Activated effector memory CD4-positive, alpha-beta T cell treated with anti-CD3 and anti-CD28 coated beads, Interleukin-2, amount 50 U/mL, for 16 hours (primary cell): ENCODE measurements at regions not wholly inside any gene's neighbourhood (a gene's known extent, or its start where the extent isn't known, plus 50 kb on each side); places are given as distances from the start of the nearest gene placed in this dataset.
A peak's percentile ranks its signal among the peaks of the same experiment; 100 is the strongest.

ENCODE experiments used
- DNase-seq: peaks from one replicate; pipeline ENCODE4 v3.0.0-alpha.2; 2020

DNA sequence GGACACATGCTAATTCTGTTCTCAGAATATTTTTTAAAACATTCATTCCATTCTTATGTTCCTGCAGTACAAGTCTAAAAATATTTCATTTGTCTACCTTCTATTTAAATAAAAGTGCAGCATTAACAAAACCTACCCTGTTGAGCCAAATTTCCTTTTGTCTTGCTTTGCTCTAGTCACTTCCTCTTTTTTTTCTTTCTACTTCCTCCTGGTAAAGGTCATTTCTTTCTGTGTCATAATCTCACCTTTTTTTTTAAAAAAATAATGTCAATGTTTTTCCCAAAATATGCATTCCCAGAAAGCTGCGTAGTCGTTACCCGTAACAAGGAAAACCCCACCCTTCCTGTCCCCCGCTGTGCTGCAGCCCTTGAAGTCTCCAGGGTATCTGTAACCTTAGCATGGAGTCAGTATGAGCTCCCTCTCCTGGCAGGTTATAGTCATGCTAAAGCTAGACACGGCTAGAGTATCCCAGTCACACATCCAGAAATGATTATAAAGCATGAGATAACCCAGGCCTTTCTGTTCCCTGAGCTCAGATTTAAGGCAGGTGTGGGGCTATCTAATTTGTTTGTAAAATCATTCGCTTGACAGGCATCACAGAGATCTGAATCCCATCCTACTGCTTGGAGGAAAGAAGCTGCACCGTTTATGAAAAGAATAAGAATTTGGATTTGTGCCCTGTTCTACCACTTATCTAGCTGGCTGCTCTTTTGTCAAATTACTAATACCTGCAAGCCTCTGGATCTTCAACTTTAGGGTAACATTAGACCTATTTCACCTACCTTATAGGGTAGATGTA, 51.1 kb upstream of the EED start:
- DNase-seq, result peak; percentile 82

DNA sequence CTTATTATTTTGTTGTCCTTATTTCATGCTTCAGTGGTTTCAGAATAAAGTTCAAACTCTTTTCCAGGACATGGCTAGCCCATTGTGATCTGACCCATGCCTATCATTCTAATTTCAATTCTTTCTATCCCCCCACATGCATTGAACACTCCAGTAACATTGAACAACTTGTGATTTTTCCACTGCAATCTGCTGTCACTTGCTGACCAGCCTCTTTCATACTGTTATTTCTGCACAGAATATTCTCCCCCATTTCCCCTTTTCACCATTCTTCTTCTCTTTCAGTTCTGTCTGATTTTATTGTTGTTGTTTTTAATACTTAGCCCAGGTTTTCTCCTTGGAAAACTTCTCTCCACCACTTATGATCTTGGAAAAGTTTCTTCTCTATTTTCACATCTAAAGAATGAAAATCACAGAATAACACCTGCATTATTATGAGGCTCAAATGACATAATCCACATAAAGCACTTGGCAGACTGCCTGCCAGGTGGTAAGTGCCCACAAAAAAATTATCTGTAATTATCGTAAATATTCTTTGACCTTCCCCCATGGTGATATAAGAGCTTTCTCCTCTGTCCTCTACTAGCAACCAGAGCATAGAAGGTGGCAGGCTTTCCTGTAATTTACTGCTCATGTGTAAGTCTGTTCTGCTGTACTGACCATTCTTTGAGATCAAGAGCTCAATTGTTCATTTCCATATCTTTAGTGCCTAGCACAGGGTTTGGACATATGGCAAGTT, 51.9 kb upstream of the EED start:
- DNase-seq, result no peak

DNA sequence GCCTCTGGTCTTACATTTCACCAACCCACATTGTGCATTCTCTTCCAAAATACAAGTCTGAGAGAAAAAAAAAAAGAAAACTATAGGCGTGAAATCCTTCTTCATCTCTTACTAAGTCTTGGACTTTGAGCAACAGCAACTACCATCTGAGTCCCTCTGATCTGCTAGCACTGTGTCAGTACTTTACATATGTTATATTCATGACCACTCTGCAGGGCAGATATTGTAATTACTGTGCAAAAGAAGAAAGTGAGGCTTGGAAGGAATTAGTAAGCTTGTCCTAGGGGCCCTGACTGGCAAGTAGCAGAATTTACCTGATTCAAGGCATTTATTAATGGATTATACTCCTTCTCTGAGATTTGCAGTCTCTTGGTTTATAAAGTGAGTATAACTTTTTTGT, 52.7 kb upstream of the EED start:
- no peak for DNase-seq

DNA sequence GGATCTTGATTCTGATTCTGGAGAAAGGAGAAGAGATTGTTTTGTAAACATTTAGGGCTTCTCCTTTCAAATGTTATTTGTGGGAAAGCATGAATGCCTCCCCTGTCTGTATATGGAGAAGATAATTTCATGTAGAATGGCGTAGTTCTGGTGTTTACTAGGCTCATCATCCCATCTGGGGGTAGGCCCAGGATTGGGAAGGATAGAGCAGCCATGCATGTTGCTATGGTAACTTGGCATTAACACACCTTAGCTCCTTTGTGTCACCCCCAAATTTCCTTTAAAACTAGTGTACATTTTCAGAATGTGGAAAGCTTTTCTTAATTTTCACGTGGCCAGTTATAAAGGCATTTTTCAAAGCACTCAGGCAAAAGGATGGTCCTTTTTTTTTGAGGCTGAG, 57.5 kb upstream of the EED start:
- DNase-seq, result no peak

DNA sequence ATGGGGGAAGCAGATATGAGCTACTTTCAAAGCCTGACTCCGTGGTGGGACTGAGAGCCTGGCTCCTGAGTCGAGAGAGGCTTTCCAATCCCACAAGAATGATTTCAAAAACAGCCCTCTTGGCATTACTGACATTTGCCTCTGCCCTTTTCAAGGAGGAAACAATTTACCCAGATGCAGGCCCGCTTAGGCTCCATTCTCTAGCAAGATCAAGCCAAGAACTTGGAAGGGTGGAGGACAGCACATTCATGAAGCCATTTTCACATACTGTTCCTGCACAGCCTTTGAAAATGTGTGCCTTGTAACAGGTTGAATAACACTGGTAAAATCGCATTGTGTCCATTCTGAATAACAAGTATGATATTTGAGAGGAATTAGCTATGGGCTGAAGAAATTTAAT, 58.2 kb upstream of the EED start:
- DNase-seq, result no peak

DNA sequence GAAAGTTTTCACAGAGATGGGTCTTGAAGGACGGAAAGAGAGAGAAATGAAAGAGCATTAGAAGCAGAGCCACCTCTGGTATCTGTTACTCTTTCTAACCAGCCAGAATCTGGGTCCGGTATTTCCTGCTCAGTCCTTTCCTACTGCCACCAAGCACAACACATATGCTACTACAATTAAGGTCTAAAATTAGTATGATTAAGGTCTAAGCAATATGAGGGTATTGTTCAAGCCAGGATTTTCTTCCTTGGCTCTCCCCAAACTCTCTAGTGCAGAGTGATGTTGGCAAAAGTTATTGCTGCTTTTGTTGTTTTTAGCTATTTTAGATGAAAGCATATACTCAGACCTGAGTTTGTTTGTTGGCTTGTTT, 59.2 kb upstream of the EED start:
- DNase-seq, result no peak

DNA sequence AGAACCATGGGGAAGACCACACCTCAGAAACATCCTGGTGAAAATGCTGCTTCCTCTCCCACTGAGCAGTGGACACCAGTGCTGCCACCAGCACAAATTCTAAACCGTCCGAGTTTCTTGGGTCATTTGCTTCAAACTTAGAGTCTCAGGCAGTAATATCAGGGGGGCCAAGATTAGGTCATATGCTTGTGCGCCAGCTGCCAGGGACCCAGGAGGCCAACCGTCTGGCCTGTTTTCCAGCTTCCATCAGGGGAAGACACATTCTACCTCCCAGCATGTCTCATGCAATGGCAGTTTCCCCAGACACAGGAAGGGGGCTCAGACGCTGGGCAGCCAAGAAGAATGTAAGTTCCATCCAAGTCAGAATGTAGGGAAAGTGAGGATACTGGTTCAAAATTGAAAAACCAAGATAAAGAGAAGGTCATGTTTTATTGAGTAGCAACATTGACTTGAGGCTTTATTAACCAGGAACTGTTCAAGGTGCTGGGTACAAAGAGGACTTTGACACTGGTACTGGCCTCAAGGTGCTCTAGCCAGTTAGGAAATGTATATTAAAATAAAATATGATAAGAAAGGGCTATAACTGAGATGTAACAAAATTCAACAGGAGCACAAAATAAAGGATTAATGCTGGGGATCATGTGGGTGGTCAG, 59.7 kb upstream of the EED start:
- DNase-seq, result no peak

DNA sequence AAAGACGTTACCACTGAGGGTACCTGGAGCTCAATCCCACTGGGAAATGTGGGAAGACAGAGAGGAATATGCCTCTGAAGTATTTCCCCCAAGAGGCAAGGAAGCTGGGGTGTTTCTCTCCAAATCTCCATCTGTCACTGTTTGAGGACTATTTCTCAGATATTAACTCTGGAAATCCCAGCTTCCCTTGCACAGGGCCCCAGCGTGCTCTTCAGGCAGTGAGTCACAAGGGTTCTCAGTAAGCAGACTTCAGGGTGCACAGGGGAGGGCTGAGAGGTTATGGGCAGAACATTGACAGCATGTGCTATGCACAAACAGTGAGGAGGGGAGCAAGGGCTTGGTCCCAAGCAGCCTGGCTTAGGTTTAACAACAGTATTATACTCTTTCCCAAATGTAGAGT, 60.9 kb upstream of the EED start:
- peak; percentile 76 for DNase-seq

DNA sequence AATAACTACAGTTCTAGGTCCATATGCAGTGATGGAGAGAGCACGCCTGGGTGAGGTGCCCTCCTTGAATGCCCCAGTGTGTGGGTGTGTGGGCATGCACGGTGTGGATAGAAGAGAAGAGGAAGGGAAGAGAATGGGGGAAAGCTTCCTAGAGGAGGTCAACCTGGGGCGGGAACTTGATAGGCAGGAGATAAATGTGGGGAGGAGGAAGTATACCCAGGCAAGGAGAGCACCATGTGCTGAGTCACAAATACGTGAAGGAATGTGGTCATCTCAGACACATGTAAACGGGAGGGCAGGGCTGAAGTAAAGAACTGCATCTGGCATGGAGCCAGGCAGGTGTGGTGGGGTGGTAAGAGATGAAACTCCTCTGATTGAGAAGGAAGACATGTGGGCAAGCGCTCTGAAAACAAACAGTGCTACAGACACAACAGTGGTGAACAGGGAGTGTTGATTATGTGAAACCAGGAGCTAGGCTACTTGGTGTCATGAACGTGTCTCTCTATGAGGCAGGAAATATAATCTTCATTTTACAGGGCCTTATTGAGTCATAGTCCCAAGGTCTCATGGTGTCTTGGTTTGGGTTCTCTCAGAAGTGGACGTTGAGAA, 61.5 kb upstream of the EED start:
- DNase-seq, result peak; percentile 86

DNA sequence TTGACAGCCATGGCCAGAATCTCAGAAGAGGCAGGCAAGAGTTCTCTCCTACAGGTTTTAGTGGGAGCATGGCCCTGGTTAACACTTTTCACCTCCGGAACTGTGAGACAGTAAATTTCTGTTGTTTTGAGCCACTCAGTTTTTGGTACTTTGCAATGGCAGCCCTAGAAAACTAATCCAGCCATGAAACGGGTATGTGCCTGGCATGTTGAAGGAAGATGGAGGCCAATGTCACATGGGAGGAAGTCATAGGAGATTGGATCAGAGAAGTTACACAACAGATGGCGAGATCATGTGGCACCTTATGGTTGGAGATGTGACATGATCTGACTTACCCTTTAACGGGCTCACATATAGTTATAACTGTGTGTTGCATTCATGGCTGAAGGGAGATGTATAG, 63.2 kb upstream of the EED start:
- DNase-seq, result no peak

DNA sequence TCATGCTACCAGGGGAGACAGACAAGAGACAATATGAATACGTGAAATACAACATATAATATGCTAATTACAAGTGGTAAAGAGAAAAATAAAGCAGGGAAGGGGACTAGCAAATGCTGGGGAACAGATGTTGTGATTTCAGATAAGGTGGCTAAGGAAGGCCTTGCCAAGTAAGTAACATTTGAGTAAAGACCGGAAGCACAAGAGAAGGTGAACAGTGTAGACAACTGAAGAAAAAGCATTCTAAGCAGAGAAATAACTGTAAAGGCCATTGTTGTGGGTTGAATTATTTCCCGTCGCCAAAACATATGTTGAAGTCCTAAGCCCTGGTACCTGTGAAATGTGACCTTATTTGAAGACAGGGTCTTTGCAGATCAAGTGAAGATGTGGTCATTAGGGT, 63.7 kb upstream of the EED start:
- DNase-seq, result no peak

DNA sequence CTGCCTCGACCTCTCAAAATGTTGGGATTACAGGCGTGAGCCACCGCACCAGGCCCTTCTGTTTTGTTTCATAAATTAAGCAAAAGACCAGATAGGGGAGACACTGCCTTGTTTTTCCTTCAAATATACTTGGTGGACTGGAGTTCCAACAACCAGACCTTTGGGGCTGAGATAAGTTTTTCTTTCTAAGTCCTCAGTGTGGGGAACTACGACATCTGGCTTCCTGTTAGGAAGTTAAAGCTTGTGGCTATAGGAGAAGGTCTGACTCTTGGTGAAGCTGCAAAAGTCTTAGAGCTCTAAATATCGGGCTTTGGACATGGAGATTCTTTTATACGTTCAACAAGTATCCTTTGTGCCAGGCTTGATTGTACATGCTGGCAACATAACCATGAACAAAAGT, 64.1 kb upstream of the EED start:
- no peak for DNase-seq

DNA sequence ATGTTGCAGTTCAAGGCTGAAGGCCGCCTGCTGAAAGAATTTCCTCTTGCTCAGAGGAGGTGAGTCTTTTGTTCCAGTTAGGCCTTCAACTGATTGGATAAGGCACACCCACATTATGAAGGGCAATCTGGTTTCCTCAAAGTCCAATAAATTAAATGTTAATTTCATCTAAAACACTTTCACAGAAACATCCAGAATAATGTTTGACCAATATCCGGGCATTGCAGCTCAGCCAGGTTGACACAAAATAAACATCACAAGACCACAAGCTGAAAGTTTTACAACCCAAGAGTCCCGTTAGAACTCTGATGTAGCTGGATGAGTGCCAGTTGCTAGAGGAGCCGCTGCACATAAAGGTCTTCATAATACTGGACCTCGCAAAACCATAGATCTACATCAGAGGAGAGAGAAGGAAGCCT, 64.9 kb upstream of the EED start:
- no peak for DNase-seq

DNA sequence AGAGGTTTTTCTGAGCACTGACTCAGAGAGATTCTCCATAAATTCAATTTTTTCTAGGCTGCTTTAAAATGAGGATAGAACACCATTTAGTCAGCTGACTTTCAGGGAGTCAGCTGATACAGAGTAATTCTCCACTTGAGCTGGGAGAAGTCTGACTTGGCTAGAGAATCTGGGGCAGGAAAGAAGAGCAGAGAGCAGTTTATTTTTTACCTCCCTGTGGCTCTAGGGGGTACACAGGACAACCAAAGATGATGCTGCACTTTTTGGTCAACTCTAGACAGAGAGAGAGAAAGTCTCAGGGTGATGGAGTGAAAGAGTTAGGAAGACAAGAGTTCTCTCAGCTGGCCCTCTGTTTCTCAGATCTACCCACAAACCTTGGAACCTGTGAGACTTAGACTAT, 67.3 kb upstream of the EED start:
- DNase-seq, result no peak

DNA sequence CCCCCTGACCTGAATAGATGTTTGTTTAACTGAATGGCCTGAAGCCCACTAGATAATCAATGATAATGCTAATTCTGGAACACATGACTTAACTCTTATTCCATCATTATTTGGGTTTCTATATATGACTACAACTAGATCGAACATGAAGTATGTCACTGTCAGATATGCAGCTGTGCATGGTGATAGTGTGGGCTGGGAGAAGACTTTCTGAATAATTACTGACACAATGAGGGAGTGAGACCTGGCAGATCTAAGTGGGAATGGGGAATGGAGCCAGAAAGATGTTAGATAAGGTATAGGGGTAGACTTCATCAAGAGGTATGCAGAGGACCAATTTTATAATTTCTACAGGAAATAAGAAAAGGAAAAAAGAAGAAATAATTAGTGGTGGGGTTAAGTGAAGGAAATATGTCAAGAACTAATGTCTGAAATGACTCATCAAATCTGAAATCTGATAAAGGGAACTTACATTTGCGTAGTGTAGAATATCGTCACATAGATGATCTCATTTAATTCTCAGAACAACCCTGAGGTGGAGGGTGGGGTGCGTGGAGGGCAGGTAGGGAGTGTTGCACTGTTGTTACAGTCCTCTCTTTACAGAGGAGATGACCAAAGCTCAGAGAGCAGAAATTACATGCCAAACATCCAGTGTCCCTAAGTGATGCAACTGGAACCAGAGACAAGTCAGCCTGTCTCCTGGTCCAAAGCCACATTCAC, 68.2 kb upstream of the EED start:
- DNase-seq, result peak; percentile 81

DNA sequence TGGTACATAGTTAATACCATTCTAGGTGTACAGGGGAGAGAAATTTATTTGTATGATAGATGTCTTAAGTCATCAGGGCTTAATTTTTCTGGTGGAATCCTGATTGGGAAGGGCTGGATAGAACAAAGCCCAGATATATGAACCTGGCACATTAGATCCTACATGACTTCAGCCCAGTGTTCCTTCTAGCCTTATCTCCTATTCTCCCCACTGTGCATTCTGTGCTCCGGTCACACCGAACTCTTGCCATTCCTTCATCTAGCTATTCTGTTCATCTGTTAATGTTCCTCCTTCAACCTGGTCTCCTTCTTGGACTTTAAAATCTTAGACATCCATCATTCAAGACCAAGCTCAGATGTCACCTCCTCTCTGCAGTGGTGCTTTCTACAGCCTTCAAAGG, 68.9 kb upstream of the EED start:
- no peak for DNase-seq

DNA sequence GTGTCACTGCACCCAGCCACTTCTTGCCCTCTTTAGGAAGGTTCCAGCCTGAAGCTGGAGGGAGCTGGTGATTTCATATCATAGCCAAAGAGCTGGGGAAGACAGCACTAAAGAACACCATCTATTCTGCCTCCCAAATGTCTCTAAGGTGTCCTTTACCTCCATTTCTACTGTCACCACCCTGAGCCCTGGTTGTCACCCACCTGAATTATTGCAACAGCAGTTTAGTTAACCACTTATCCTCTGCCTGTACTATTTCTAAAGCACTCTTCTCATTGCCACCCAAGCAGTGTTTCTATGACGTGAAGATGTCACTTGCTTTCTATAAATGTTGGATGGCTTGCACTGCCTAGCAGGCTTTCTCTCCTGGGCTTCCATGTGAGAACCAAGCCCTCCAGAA, 69.4 kb upstream of the EED start:
- no peak for DNase-seq

DNA sequence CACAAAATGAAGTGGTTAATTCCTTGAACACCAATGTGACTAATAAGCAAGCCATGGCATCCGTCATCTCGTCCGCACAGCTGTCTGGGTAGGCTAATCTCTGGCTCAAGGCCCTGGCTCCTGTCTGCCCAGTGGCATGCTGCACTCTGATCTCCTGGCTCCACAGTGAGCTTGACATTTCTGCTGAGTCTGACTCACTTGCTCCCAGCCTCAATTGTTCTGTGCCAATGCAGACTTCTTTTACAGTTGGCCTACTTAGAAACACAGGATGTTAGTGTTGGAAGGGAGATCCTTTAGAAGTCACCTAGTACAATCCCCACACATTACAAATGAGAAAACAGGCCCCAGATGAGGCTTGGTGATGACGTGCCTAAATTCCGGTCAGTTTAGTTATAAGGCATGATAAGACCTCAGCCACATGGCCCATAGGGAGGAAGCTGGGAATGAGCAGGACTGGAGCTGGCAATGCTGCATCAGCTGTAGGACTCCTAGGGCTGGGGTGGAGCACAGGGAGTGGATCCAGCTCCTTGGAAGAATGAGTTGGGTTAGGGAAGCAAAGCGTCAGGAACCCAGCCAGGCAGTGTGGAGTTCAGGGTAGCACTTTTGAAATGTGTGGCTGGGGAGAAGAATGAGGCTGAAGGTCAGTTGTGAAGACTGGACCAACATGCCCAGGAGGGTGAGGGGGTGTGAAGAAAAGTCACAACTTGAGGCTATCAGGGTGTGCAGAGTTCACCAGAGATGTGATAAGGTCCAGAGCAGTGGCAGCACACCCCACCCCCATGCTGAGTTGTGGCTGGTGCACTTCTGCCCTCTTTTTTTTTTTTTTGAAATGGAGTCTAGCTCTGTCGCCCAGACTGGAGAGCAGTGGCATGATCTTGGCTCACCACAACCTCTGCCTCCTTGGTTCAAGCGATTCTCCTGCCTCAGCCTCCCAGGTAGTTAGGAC, 70.2 kb upstream of the EED start:
- no peak for DNase-seq

DNA sequence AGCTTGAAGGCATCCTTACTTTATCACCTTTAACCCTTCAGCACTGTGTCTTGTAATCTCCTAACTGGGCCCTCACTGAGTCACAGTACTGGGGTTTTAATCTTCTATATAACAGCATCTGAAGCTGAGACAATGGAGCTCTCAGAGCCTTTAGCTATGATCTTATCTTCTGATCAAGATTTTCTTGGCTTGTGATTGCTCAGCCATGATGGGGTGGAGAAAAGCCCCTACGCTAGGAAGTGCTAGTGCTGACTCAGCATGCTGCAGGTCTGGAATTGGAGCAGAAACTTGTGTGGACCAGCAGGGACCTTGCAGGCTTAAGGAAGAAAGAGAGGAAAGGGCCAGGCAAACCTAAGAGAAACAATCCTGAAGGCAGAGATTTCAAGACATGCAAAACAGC, 71.7 kb upstream of the EED start:
- no peak for DNase-seq

DNA sequence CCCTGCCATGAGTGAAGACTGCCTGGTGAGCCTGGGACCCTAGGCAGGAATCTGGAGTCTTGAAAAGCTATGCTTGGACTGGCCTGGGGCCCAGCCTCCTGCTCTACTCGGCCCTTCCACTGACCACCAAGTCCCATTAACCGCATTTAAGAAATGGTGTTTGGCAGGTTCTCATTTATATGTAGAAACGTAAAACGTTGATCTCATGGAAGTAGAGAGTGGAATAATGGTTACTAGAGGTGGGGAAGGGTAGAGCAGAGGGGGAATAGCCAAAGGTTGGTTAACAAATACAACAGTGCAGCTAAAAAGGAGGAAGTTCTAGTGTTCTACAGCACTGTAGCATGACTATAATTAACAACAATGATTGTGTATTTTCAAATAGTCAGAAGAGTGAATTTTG, 72.9 kb upstream of the EED start:
- no peak for DNase-seq

DNA sequence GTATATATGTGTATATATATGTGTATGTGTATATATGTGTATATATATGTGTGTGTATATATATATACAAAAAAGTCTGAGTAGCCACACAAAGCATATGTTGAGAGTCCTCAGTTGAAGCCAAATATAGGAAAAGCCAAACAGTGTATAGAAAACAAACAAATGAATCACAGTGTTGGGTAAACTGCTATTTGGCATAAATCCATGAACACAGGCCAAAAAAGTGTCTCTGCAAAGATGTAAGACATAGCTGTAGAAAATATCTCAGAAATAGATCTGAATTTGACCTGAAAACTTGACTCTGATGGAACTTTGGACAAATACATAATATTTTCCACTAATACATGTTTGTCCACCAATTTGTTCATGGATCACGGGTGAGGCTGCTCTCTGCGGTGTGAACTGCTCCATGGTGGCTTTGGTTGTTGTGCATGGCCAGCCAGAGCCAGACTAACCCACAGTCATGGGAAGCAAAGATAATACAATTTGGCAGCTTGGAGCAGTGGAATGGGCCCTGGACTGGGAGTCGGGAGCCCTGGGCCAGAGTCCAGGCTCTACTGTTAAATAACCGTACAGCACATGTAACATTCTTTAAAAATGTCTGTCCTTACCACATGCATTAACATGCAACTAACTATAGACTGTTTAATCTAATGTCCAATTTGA, 76.9 kb upstream of the EED start:
- DNase-seq, result no peak
